ENCODE measurements at regions not wholly inside any gene's neighbourhood (a gene's known extent, or its start where the extent isn't known, plus 50 kb on each side); places are given as distances from the start of the nearest gene placed in this dataset.

DNA sequence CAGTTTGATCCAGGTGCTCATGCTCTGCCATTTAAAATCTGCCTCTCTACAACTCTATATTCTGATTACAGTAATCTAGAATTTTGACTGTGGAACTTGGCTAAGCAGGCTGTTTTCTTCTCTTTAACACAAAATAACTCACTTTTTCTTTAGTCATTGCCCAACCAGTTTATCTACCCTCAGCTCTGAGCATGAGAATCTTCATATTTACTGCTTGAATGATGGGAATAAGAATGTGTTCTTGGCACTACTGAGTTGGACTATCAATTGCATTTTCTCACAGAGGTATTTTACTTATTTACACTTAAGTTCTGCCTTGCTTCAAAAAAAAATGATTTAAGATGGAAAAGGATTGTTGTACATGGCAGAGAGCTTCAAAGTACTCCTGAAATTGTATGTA lies 301.1 kb downstream of the CCDC85A start:
- H3K4me3 ChIP-seq (ENCODE audit: low read depth, low read length): no peak overlapping the region
- no peaks in the 10 kb centered on the region for H3K36me3 ChIP-seq (ENCODE audit: control insufficient read depth, insufficient read depth, low read length)
- no peaks in the 10 kb centered on the region for H3K27me3 ChIP-seq (ENCODE audit: control insufficient read depth, insufficient read depth, low read length)
- TF ChIP-seq, protein P1, sequence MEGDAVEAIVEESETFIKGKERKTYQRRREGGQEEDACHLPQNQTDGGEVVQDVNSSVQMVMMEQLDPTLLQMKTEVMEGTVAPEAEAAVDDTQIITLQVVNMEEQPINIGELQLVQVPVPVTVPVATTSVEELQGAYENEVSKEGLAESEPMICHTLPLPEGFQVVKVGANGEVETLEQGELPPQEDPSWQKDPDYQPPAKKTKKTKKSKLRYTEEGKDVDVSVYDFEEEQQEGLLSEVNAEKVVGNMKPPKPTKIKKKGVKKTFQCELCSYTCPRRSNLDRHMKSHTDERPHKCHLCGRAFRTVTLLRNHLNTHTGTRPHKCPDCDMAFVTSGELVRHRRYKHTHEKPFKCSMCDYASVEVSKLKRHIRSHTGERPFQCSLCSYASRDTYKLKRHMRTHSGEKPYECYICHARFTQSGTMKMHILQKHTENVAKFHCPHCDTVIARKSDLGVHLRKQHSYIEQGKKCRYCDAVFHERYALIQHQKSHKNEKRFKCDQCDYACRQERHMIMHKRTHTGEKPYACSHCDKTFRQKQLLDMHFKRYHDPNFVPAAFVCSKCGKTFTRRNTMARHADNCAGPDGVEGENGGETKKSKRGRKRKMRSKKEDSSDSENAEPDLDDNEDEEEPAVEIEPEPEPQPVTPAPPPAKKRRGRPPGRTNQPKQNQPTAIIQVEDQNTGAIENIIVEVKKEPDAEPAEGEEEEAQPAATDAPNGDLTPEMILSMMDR (IDR thresholded peaks at IDR 0.05; ENCODE audit: insufficient read depth, low read length, poor library complexity, severe bottlenecking): no peak
- no peak for DNase-seq (ENCODE audit: low read depth)

DNA sequence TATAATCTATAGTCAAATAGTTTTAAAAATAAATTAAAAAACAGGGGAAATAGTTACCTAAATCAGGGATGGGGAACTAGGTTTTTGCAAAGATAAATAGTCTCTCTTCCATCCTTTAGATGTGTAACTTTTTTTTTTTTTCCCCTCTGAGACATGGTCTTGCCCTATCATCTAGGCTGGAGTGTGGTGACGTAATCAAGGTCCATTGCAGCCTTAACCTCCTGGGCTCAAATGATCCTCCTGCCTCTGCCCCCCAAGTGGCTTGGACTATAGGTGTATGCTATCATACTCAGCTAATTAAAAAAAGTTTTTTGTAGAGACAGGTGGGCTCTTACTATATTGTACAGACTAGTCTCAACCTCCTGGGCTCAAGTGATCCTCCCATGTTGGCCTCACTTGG lies 316.5 kb downstream of the CCDC85A start:
- no peaks in the 10 kb centered on the region for H3K36me3 ChIP-seq (ENCODE audit: control insufficient read depth, insufficient read depth, low read length)
- TF ChIP-seq, protein P1 (IDR thresholded peaks at IDR 0.05; ENCODE audit: insufficient read depth, low read length, poor library complexity, severe bottlenecking): no peak
- DNase-seq (ENCODE audit: low read depth): no peak
- no peaks in the 10 kb centered on the region for H3K27me3 ChIP-seq (ENCODE audit: control insufficient read depth, insufficient read depth, low read length)
- H3K4me3 ChIP-seq (ENCODE audit: low read depth, low read length): no peak overlapping the region

DNA sequence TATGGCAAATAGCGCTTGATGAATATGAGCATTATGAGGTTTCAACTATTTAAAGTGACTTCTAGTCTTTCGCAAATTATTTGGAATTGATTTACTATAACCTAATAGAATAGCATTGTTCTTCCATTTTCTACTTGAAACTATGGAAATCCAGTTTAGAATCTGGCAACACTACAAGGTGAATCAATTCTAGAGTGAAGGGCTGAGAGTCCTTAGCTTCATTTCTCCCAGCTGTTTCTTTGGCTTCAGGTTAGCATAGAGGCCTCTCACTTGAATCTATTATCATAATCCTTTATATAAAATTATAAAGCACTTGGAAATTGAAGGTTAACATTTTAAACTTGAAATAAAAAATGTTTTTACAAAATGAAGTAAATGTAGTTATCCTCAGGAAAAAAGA lies 318.8 kb downstream of the CCDC85A start:
- TF ChIP-seq, protein P1 (IDR thresholded peaks at IDR 0.05; ENCODE audit: insufficient read depth, low read length, poor library complexity, severe bottlenecking): no peak
- DNase-seq (ENCODE audit: low read depth): no peak
- Histone ChIP-seq H3K36me3 (ENCODE audit: control insufficient read depth, insufficient read depth, low read length) (no peaks in the 10 kb centered on the region), H3K27me3 (ENCODE audit: control insufficient read depth, insufficient read depth, low read length) (no peaks in the 10 kb centered on the region), H3K4me3 (ENCODE audit: low read depth, low read length) (no peak overlapping the region)

DNA sequence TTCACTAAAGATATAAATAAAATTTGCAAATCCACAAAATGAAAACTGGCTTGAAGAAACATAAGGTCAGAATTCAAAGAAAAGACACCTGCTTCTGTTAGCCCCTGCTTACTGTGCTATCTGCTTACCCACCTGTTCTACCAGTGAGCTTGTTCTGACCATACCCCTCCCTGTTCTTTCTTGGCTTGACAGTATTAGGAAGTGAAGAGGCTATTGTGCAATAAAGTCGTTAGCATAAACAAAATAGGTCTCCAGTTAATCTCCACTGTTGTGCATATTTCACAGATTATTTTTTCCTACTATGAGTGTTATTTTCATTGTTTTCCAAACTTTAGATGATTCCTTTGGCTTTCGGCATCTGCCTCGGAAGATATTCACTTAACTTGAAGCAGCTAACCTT lies 322.1 kb downstream of the CCDC85A start:
- H3K36me3 ChIP-seq (ENCODE audit: control insufficient read depth, insufficient read depth, low read length): no peaks in the 10 kb centered on the region
- no peak overlapping the region for H3K4me3 ChIP-seq (ENCODE audit: low read depth, low read length)
- no peak for DNase-seq (ENCODE audit: low read depth)
- no peaks in the 10 kb centered on the region for H3K27me3 ChIP-seq (ENCODE audit: control insufficient read depth, insufficient read depth, low read length)
- TF ChIP-seq, protein P1 (IDR thresholded peaks at IDR 0.05; ENCODE audit: insufficient read depth, low read length, poor library complexity, severe bottlenecking): no peak

DNA sequence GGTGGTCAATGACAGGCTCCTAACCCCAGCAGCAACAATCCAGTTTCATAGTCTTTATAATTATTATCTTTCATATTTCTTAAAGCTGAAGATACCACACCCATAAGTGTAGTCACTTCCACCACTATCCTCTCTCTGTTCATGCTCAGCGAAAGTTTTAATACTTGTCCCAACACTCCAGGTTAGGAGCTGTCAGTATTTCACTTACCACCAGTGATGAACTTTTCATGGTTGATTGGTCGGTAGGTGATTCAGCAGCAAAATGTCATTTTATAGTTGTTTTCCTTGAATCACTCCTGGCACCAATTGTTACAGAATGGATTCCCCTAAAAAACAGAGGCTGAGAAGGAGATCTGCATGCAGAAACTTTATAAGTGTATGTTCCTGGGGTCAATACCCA lies 324.9 kb downstream of the CCDC85A start:
- Histone ChIP-seq H3K36me3 (ENCODE audit: control insufficient read depth, insufficient read depth, low read length) (no peaks in the 10 kb centered on the region), H3K27me3 (ENCODE audit: control insufficient read depth, insufficient read depth, low read length) (no peaks in the 10 kb centered on the region), H3K4me3 (ENCODE audit: low read depth, low read length) (no peak overlapping the region)
- DNase-seq (ENCODE audit: low read depth): no peak
- TF ChIP-seq, protein P1 (IDR thresholded peaks at IDR 0.05; ENCODE audit: insufficient read depth, low read length, poor library complexity, severe bottlenecking): no peak

DNA sequence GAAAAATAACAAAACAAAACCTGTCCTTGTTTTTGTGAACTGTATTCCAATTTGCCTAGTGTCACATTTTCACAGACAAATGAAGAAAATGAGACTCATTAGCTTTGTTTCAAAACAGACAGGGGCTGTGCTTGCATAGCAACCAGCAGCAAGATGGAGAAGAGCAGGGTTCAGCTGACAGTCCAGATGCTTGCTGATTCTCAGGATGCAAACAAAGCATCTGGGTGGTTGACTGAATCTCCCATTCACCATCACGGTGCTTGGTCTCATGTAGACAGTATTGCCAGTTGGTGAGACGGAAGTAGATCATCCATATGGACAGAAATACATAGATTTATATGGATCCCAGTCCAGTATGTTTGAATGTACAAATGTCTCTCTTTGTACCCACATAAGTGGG lies 326.8 kb downstream of the CCDC85A start:
- no peak overlapping the region for H3K4me3 ChIP-seq (ENCODE audit: low read depth, low read length)
- no peaks in the 10 kb centered on the region for H3K36me3 ChIP-seq (ENCODE audit: control insufficient read depth, insufficient read depth, low read length)
- TF ChIP-seq, protein P1 (IDR thresholded peaks at IDR 0.05; ENCODE audit: insufficient read depth, low read length, poor library complexity, severe bottlenecking): no peak
- H3K27me3 ChIP-seq (ENCODE audit: control insufficient read depth, insufficient read depth, low read length): no peaks in the 10 kb centered on the region
- DNase-seq (ENCODE audit: low read depth): no peak
